Activated CD4-positive, alpha-beta T cell treated with anti-CD3 and anti-CD28 coated beads, Interleukin-2, amount 10 ng/mL, durations not matched to agents 7 days and 5 days (primary cell): ENCODE measurements at regions not wholly inside any gene's neighbourhood (a gene's known extent, or its start where the extent isn't known, plus 50 kb on each side); places are given as distances from the start of the nearest gene placed in this dataset.

Source experiments
- CTCF ChIA-PET: fragments of 350-600 bp; sonication (Branson Sonifier 250); formaldehyde crosslinking; loops from one replicate; lab custom pipeline; 2021; ENCODE audit warnings: antibody characterized with exemption; lab: Charles Lee
- POLR2A ChIA-PET: fragments of 350-600 bp; sonication (Branson Sonifier 250); formaldehyde crosslinking; loops from one replicate; lab custom pipeline; 2021; ENCODE audit warnings: antibody characterized with exemption; lab: Charles Lee
- DNase-seq: peaks from one replicate; pipeline ENCODE4 v3.0.0-alpha.2; 2020
- H3K27ac Mint-ChIP-seq: one replicate; pipeline ENCODE4 v1.8.0; 2021; ENCODE audit warnings: mild to moderate bottlenecking, moderate library complexity, mixed read lengths
- H3K27me3 Mint-ChIP-seq: one replicate; pipeline ENCODE4 v1.8.0; 2021; ENCODE audit warnings: mixed read lengths
- H3K36me3 Mint-ChIP-seq: one replicate; pipeline ENCODE4 v1.8.0; 2021; ENCODE audit warnings: low read depth, mixed read lengths
- H3K4me1 Mint-ChIP-seq: one replicate; pipeline ENCODE4 v1.8.0; 2021; ENCODE audit warnings: mixed read lengths
- H3K4me3 Mint-ChIP-seq: one replicate; pipeline ENCODE4 v1.8.0; 2021; ENCODE audit warnings: mild to moderate bottlenecking, moderate library complexity, mixed read lengths
- H3K9me3 Mint-ChIP-seq: one replicate; pipeline ENCODE4 v1.8.0; 2021; ENCODE audit warnings: mixed read lengths

DNA sequence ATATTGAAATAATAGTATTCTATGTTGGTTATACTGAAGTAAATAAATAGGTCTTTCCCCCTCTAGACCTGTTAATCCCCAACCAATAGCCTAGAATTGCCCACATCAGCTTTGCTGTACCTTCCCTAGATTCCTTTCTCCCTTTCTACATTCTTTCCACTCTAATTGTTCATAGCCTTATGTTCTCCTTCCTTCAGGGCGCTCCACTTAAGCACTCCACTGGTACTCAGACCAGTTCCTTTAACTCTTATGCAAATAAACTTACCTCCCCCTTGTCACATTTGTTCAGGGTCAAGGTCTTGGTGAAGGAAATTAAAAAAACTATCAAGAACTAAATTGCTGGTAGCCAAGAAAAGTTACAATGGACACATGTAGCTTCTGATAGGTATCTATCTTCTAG is 294.8 kb downstream of the UTP18 start:
- Mint-ChIP-seq H3K4me3 (no peak overlapping the region), H3K27ac (no peak overlapping the region), H3K9me3 (no peaks in the 10 kb centered on the region), H3K4me1 (no peaks in the 10 kb centered on the region), H3K36me3 (no peaks in the 10 kb centered on the region), H3K27me3 (no peaks in the 10 kb centered on the region)
- CTCF ChIA-PET, result interaction anchor here (0.6 kb wide), 1 partner anchor 145 kb away, joined by 3 read pairs; no protein-coding TSS in a partner anchor
- no peak for DNase-seq
- POLR2A ChIA-PET, result no interaction called here

DNA sequence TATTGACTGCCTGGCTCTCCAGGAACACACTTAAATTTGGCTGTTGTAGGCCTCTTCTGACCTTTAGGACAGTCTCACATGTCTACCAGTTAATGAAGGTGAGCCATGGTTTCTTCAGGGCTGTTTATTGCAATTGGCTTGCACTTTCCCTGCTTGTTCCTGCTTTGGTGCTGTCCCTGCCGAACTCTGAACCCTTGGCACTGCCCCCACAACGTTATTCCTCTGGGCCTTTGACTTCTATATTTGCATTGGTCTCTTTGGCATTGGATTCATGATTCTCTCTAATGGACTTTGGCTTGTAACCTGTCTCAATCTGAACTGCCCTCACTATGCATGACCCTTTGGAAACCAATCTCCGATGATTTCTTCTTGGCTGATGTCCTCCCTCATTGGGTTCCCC is 299.4 kb downstream of the UTP18 start:
- Mint-ChIP-seq H3K36me3 (no peaks in the 10 kb centered on the region), H3K27me3 (peaks cover 4% of the 10 kb centered on the region), H3K27ac (no peak overlapping the region), H3K4me3 (no peak overlapping the region), H3K4me1 (no peaks in the 10 kb centered on the region), H3K9me3 (no peaks in the 10 kb centered on the region)
- ChIA-PET POLR2A (no interaction called here), CTCF (interaction anchor here (0.9 kb wide), 1 partner anchor 9 kb away, joined by 3 read pairs; no protein-coding TSS in a partner anchor)
- no peak for DNase-seq

DNA sequence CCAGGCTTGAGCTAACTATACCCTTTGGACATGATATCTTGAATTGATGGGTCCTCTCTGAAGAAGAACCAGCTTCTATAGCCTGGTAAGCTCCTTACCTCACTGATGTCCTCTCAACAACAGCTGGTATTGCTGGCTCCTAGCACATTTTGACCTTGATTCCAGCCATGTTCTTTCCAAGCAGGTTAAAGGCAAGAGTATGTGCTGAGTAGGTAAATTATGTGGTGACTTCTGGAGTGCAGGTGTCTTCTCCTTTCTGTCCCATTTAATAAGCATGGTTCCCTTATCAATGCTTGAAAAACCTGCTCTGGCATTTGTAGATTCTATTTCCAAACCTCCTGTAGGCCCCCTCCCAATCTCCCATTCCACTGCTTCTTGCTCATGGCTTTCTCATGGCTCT is 300.1 kb downstream of the UTP18 start:
- no peak overlapping the region for H3K27ac Mint-ChIP-seq
- ChIA-PET POLR2A (no interaction called here), CTCF (interaction anchor here (0.9 kb wide), 1 partner anchor 9 kb away, joined by 3 read pairs; no protein-coding TSS in a partner anchor)
- no peaks in the 10 kb centered on the region for H3K9me3 Mint-ChIP-seq
- no peak for DNase-seq
- no peak overlapping the region for H3K4me3 Mint-ChIP-seq
- H3K4me1 Mint-ChIP-seq, result no peaks in the 10 kb centered on the region
- H3K36me3 Mint-ChIP-seq, result no peaks in the 10 kb centered on the region
- H3K27me3 Mint-ChIP-seq, result peaks cover 4% of the 10 kb centered on the region

DNA sequence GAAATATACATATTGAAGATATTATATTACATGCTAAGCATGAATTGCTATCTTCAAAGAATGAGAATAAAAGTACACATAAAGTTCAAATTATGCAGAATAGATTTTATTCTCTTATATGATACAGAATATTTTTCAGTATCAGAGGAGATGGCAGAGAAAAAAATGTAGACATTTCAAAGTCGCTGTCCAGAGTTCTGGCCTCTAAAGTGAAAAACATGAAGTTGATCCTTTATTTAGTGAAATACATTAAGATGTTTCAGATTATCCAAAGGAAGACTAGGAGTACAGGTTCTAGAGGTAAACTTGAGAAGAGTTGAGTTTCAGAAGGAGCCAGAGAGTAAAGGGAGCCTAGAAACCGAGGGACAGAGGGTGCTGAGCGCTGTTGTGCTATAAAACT is 303.6 kb downstream of the UTP18 start:
- Mint-ChIP-seq H3K4me3 (no peak overlapping the region), H3K4me1 (no peaks in the 10 kb centered on the region), H3K27ac (no peak overlapping the region), H3K9me3 (no peaks in the 10 kb centered on the region), H3K36me3 (no peaks in the 10 kb centered on the region), H3K27me3 (peaks cover 6% of the 10 kb centered on the region)
- CTCF ChIA-PET, result no interaction called here
- DNase-seq, result no peak
- POLR2A ChIA-PET, result no interaction called here

DNA sequence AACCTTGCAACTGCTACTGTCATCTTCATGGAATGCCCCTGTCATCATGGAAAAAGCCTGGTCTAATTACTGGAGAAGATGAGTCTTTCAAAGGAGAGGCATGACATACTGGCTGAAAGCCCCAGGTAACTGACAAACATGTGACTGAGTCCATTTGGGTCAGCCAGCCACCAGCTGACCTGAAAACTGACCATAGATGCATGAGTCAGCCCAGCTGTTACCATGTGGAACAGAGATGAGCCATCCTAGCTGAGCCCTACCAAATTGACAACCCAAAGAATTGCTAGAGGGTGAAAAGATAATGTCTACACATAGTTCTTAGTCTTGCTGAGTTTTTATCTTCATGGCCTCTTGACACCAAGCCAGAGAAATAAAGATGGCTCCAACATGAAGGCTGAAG is 311.8 kb downstream of the UTP18 start:
- POLR2A ChIA-PET, result no interaction called here
- CTCF ChIA-PET, result no interaction called here
- Mint-ChIP-seq H3K4me1 (no peaks in the 10 kb centered on the region), H3K27ac (no peak overlapping the region), H3K4me3 (no peak overlapping the region), H3K27me3 (peaks cover 8% of the 10 kb centered on the region), H3K9me3 (peaks cover under 1% of the 10 kb centered on the region), H3K36me3 (no peaks in the 10 kb centered on the region)
- no peak for DNase-seq
